Stimulated activated naive CD8-positive, alpha-beta T cell treated with anti-CD3 and anti-CD28 coated beads, Interleukin-15, Interleukin-2, amounts not matched to agents 100 ng/mL and 50 ng/mL, for 24 hours (primary cell): ENCODE measurements at regions not wholly inside any gene's neighbourhood (a gene's known extent, or its start where the extent isn't known, plus 50 kb on each side); places are given as distances from the start of the nearest gene placed in this dataset.

Experiments
- H3K27ac Mint-ChIP-seq: one replicate; pipeline ENCODE4 v1.8.0; 2021; ENCODE audit warnings: mild to moderate bottlenecking, mixed read lengths
- H3K27me3 Mint-ChIP-seq: one replicate; pipeline ENCODE4 v1.8.0; 2021; ENCODE audit warnings: mixed read lengths
- H3K36me3 Mint-ChIP-seq: one replicate; pipeline ENCODE4 v1.8.0; 2021; ENCODE audit warnings: low read depth, mixed read lengths
- H3K4me1 Mint-ChIP-seq: one replicate; pipeline ENCODE4 v1.8.0; 2021; ENCODE audit warnings: low read depth, mixed read lengths
- H3K4me3 Mint-ChIP-seq: one replicate; pipeline ENCODE4 v1.8.0; 2021; ENCODE audit warnings: mild to moderate bottlenecking, mixed read lengths
- H3K9me3 Mint-ChIP-seq: one replicate; pipeline ENCODE4 v1.8.0; 2021; ENCODE audit warnings: mixed read lengths

- H3K27ac Mint-ChIP-seq = no peak overlapping the region
- peaks cover 10% of the 10 kb centered on the region for H3K27me3 Mint-ChIP-seq
- no peaks in the 10 kb centered on the region for H3K4me1 Mint-ChIP-seq
- H3K4me3 Mint-ChIP-seq = no peak overlapping the region
- H3K36me3 Mint-ChIP-seq = no peaks in the 10 kb centered on the region
- no peaks in the 10 kb centered on the region for H3K9me3 Mint-ChIP-seq
These were observed 91.1 kb upstream of the ALDH1A3 start for GRCh38 chr15:100788418-100789105.

- peaks cover 14% of the 10 kb centered on the region for H3K27me3 Mint-ChIP-seq
- H3K9me3 Mint-ChIP-seq = no peaks in the 10 kb centered on the region
- H3K4me1 Mint-ChIP-seq = no peaks in the 10 kb centered on the region
- H3K4me3 Mint-ChIP-seq = no peak overlapping the region
- H3K27ac Mint-ChIP-seq = no peak overlapping the region
- H3K36me3 Mint-ChIP-seq = no peaks in the 10 kb centered on the region
These were observed 88.8 kb upstream of the ALDH1A3 start for GRCh38 chr15:100790786-100791265.

GRCh38 chr15:100794008-100794407, 85.6 kb upstream of the ALDH1A3 start:
- Mint-ChIP-seq H3K4me3 (no peak overlapping the region), H3K27ac (no peak overlapping the region), H3K9me3 (no peaks in the 10 kb centered on the region), H3K4me1 (no peaks in the 10 kb centered on the region), H3K36me3 (no peaks in the 10 kb centered on the region), H3K27me3 (peaks cover 19% of the 10 kb centered on the region)

GRCh38 chr15:100801256-100801900, 78.3 kb upstream of the ALDH1A3 start:
- no peak overlapping the region for H3K4me3 Mint-ChIP-seq
- no peak overlapping the region for H3K27ac Mint-ChIP-seq
- no peaks in the 10 kb centered on the region for H3K36me3 Mint-ChIP-seq
- peaks cover 8% of the 10 kb centered on the region for H3K27me3 Mint-ChIP-seq
- H3K9me3 Mint-ChIP-seq = peaks cover 6% of the 10 kb centered on the region
- H3K4me1 Mint-ChIP-seq = no peaks in the 10 kb centered on the region

- Mint-ChIP-seq H3K9me3 (peaks cover 7% of the 10 kb centered on the region), H3K4me1 (no peaks in the 10 kb centered on the region), H3K27me3 (peaks cover 5% of the 10 kb centered on the region), H3K4me3 (no peak overlapping the region), H3K36me3 (no peaks in the 10 kb centered on the region), H3K27ac (no peak overlapping the region)
These were observed 77.0 kb upstream of the ALDH1A3 start for GRCh38 chr15:100802421-100803170.

- no peak overlapping the region for H3K27ac Mint-ChIP-seq
- H3K4me1 Mint-ChIP-seq = no peaks in the 10 kb centered on the region
- H3K4me3 Mint-ChIP-seq = no peak overlapping the region
- H3K36me3 Mint-ChIP-seq = no peaks in the 10 kb centered on the region
- peaks cover 7% of the 10 kb centered on the region for H3K9me3 Mint-ChIP-seq
- H3K27me3 Mint-ChIP-seq = peaks cover 4% of the 10 kb centered on the region
These were observed 76.5 kb upstream of the ALDH1A3 start for GRCh38 chr15:100803171-100803440.

- no peak overlapping the region for H3K27ac Mint-ChIP-seq
These were observed 73.5 kb upstream of the ALDH1A3 start for GRCh38 chr15:100806157-100806556.

GRCh38 chr15:100807028-100807427, 72.6 kb upstream of the ALDH1A3 start:
- H3K4me1 Mint-ChIP-seq = no peaks in the 10 kb centered on the region
- H3K27me3 Mint-ChIP-seq = peaks cover 3% of the 10 kb centered on the region
- H3K36me3 Mint-ChIP-seq = no peaks in the 10 kb centered on the region
- H3K9me3 Mint-ChIP-seq = peaks cover 8% of the 10 kb centered on the region
- H3K27ac Mint-ChIP-seq = no peak overlapping the region
- no peak overlapping the region for H3K4me3 Mint-ChIP-seq

More at GRCh38 chr15:100806157-100806556, 73.5 kb upstream of the ALDH1A3 start:
- Mint-ChIP-seq H3K27me3 (no peaks in the 10 kb centered on the region), H3K36me3 (no peaks in the 10 kb centered on the region), H3K4me3 (no peak overlapping the region), H3K9me3 (peaks cover 8% of the 10 kb centered on the region), H3K4me1 (no peaks in the 10 kb centered on the region)

- Mint-ChIP-seq H3K36me3 (no peaks in the 10 kb centered on the region), H3K4me3 (no peak overlapping the region), H3K4me1 (no peaks in the 10 kb centered on the region), H3K9me3 (peaks cover 8% of the 10 kb centered on the region), H3K27me3 (peaks cover 3% of the 10 kb centered on the region), H3K27ac (no peak overlapping the region)
These were observed 70.9 kb upstream of the ALDH1A3 start for GRCh38 chr15:100808691-100809090.

- Mint-ChIP-seq H3K4me3 (no peak overlapping the region), H3K27ac (no peak overlapping the region), H3K27me3 (peaks cover 3% of the 10 kb centered on the region), H3K36me3 (no peaks in the 10 kb centered on the region), H3K9me3 (peaks cover 8% of the 10 kb centered on the region), H3K4me1 (no peaks in the 10 kb centered on the region)
These were observed 70.5 kb upstream of the ALDH1A3 start for GRCh38 chr15:100809151-100809550.

GRCh38 chr15:100809587-100809986, 70.0 kb upstream of the ALDH1A3 start:
- H3K4me3 Mint-ChIP-seq = no peak overlapping the region
- no peaks in the 10 kb centered on the region for H3K4me1 Mint-ChIP-seq
- no peaks in the 10 kb centered on the region for H3K36me3 Mint-ChIP-seq
- H3K27ac Mint-ChIP-seq = no peak overlapping the region
- peaks cover 8% of the 10 kb centered on the region for H3K9me3 Mint-ChIP-seq
- H3K27me3 Mint-ChIP-seq = peaks cover 3% of the 10 kb centered on the region

GRCh38 chr15:100810229-100810628, 69.4 kb upstream of the ALDH1A3 start:
- Mint-ChIP-seq H3K36me3 (no peaks in the 10 kb centered on the region), H3K27me3 (peaks cover 3% of the 10 kb centered on the region)

GRCh38 chr15:100810831-100811230, 68.8 kb upstream of the ALDH1A3 start:
- Mint-ChIP-seq H3K36me3 (no peaks in the 10 kb centered on the region), H3K9me3 (peaks cover 10% of the 10 kb centered on the region), H3K4me3 (no peak overlapping the region), H3K27ac (no peak overlapping the region), H3K4me1 (no peaks in the 10 kb centered on the region), H3K27me3 (peaks cover 5% of the 10 kb centered on the region)

More at GRCh38 chr15:100810229-100810628, 69.4 kb upstream of the ALDH1A3 start:
- H3K9me3 Mint-ChIP-seq = peaks cover 8% of the 10 kb centered on the region
- H3K4me1 Mint-ChIP-seq = no peaks in the 10 kb centered on the region
- H3K27ac Mint-ChIP-seq = no peak overlapping the region
- H3K4me3 Mint-ChIP-seq = no peak overlapping the region

- Mint-ChIP-seq H3K9me3 (peaks cover 15% of the 10 kb centered on the region), H3K36me3 (no peaks in the 10 kb centered on the region), H3K27ac (no peak overlapping the region), H3K4me3 (no peak overlapping the region), H3K27me3 (peaks cover 17% of the 10 kb centered on the region), H3K4me1 (no peaks in the 10 kb centered on the region)
These were observed 66.8 kb upstream of the ALDH1A3 start for GRCh38 chr15:100812802-100813201.

- peaks cover 4% of the 10 kb centered on the region for H3K4me1 Mint-ChIP-seq
- H3K4me3 Mint-ChIP-seq = no peak overlapping the region
- no peak overlapping the region for H3K27ac Mint-ChIP-seq
- H3K36me3 Mint-ChIP-seq = no peaks in the 10 kb centered on the region
- peaks cover 42% of the 10 kb centered on the region for H3K27me3 Mint-ChIP-seq
- H3K9me3 Mint-ChIP-seq = peaks cover 10% of the 10 kb centered on the region
These were observed 60.7 kb upstream of the ALDH1A3 start for GRCh38 chr15:100818927-100819326.
